ENCODE measurements at regions not wholly inside any gene's neighbourhood (a gene's known extent, or its start where the extent isn't known, plus 50 kb on each side); places are given as distances from the start of the nearest gene placed in this dataset.

- no peak for TF ChIP-seq CTCF (IDR thresholded peaks at IDR 0.05)
- TF ChIP-seq POLR2A (IDR thresholded peaks at IDR 0.05) = no peak
These were observed 63.4 kb upstream of the FAM174B start for GRCh38 chr15:92719021-92719420.
